ENCODE measurements at regions not wholly inside any gene's neighbourhood (a gene's known extent, or its start where the extent isn't known, plus 50 kb on each side); places are given as distances from the start of the nearest gene placed in this dataset.

DNA sequence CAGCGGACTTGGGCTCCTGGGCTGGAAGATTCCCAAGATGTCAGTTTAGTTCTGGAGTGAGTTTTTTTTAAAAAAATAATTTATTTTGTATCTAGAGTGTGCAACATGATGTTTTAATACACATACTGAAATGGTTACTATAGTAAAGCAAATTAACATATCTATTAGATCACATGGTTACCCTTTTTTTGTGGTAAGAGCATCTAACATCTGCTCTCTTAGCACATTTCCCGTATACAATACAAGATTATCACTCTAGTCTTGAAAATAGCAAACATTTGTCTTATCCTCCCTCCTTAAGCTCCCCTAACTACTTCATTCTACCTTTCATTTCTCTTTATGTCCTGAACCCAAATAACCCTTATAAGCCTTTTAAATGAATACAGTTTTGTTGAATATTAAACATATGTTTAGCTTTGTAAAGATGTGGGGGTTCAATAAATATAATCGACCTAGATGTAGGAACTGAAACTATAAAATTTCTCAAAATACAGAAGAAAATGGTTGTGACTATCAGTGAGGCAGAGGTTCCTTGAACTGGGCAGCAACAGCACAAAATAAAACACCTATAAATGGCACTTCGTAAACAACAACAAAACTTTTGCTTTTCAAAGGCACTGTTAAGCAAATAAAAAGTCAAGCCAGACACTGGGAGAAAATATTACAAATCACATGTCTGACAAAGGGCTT, 466.6 kb downstream of the FGF9 start:
- TF ChIP-seq, protein P1, sequence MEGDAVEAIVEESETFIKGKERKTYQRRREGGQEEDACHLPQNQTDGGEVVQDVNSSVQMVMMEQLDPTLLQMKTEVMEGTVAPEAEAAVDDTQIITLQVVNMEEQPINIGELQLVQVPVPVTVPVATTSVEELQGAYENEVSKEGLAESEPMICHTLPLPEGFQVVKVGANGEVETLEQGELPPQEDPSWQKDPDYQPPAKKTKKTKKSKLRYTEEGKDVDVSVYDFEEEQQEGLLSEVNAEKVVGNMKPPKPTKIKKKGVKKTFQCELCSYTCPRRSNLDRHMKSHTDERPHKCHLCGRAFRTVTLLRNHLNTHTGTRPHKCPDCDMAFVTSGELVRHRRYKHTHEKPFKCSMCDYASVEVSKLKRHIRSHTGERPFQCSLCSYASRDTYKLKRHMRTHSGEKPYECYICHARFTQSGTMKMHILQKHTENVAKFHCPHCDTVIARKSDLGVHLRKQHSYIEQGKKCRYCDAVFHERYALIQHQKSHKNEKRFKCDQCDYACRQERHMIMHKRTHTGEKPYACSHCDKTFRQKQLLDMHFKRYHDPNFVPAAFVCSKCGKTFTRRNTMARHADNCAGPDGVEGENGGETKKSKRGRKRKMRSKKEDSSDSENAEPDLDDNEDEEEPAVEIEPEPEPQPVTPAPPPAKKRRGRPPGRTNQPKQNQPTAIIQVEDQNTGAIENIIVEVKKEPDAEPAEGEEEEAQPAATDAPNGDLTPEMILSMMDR (IDR thresholded peaks at IDR 0.05), result no peak
- TF ChIP-seq ZFX (IDR thresholded peaks at IDR 0.05; ENCODE audit: borderline replicate concordance), result no peak

Data from 22Rv1 (cell line).